HEK293T (cell line): ENCODE measurements at regions not wholly inside any gene's neighbourhood (a gene's known extent, or its start where the extent isn't known, plus 50 kb on each side); places are given as distances from the start of the nearest gene placed in this dataset.

Source experiments
- CTCF ChIA-PET: fragments of 350-600 bp; formaldehyde crosslinking; extraction: SDS; loops from one replicate; lab custom pipeline; 2021; ENCODE audit warnings: antibody characterized with exemption, inconsistent platforms; lab: Yijun Ruan, JAX
- POLR2A ChIA-PET: fragments of 350-600 bp; formaldehyde crosslinking; extraction: SDS; loops from one replicate; lab custom pipeline; 2020; ENCODE audit warnings: antibody characterized with exemption, inconsistent platforms; lab: Yijun Ruan, JAX
- DNase-seq: peaks from one replicate; pipeline ENCODE4 v3.0.0; 2012; ENCODE audit warnings: mixed read lengths; ENCODE audit errors: extremely low spot score
- ARNT ChIP-seq: fragments of 450-650 bp; IDR thresholded peaks from 2 replicates; pipeline ENCODE4 v1.6.1; 2017; ENCODE audit warnings: mild to moderate bottlenecking
- BHLHE40 ChIP-seq: fragments of 450-650 bp; IDR thresholded peaks from 2 replicates; pipeline ENCODE4 v1.6.1; 2016; ENCODE audit warnings: mild to moderate bottlenecking, moderate library complexity, borderline replicate concordance
- CTBP1 ChIP-seq: fragments of 450-650 bp; IDR thresholded peaks from 2 replicates; pipeline ENCODE4 v1.6.1; 2016; ENCODE audit warnings: borderline replicate concordance
- ELF4 ChIP-seq: fragments of 450-650 bp; IDR thresholded peaks from 2 replicates; pipeline ENCODE4 v1.6.1; 2017; ENCODE audit warnings: antibody characterized with exemption
- FOXA1 ChIP-seq: fragments of 450-650 bp; IDR thresholded peaks from 2 replicates; pipeline ENCODE4 v1.6.1; 2016; ENCODE audit warnings: mild to moderate bottlenecking
- FOXK2 ChIP-seq: fragments of 450-650 bp; IDR thresholded peaks from 2 replicates; pipeline ENCODE4 v1.6.1; 2016; ENCODE audit warnings: mild to moderate bottlenecking
- FOXM1 ChIP-seq: fragments of 450-650 bp; IDR thresholded peaks from 2 replicates; pipeline ENCODE4 v1.6.1; 2017; ENCODE audit warnings: mild to moderate bottlenecking, borderline replicate concordance
- HDGF ChIP-seq: fragments of 450-650 bp; IDR thresholded peaks from 2 replicates; pipeline ENCODE4 v1.6.1; 2017; ENCODE audit warnings: antibody characterized with exemption, borderline replicate concordance
- L3MBTL2 ChIP-seq: fragments of 450-650 bp; conservative IDR thresholded peaks from 2 replicates; pipeline ENCODE4 v1.6.1; 2016; ENCODE audit warnings: mild to moderate bottlenecking
- LEF1 ChIP-seq: fragments of 450-650 bp; IDR thresholded peaks from 2 replicates; pipeline ENCODE4 v1.6.1; 2017; ENCODE audit warnings: mild to moderate bottlenecking, borderline replicate concordance
- NFRKB ChIP-seq: fragments of 450-650 bp; IDR thresholded peaks from 2 replicates; pipeline ENCODE4 v1.6.1; 2016; ENCODE audit warnings: mild to moderate bottlenecking, moderate library complexity
- PKNOX1 ChIP-seq: fragments of 450-650 bp; IDR thresholded peaks from 2 replicates; pipeline ENCODE4 v1.6.1; 2016
- SP1 ChIP-seq: fragments of 450-650 bp; IDR thresholded peaks from 2 replicates; pipeline ENCODE4 v1.6.1; 2017
- SUZ12 ChIP-seq: fragments of 450-650 bp; IDR thresholded peaks from 2 replicates; pipeline ENCODE4 v1.6.1; 2016; ENCODE audit warnings: mild to moderate bottlenecking
- TARDBP ChIP-seq: fragments of 450-650 bp; IDR thresholded peaks from 2 replicates; pipeline ENCODE4 v1.6.1; 2016
- ZNF384 ChIP-seq: fragments of 450-650 bp; IDR thresholded peaks from 2 replicates; pipeline ENCODE4 v1.6.1; 2016

- ChIA-PET POLR2A (no interaction called here), CTCF (no interaction called here)
- TF ChIP-seq SUZ12 (no peak), PKNOX1 (no peak), SP1 (no peak), NFRKB (no peak), ARNT (no peak), FOXM1 (no peak)
- DNase-seq = no peak
Observed at GRCh38 chr3:124611520-124611919, 118.7 kb upstream of the UMPS start.

- CTCF ChIA-PET = interaction anchor here (0.7 kb wide), 1 partner anchor 65 kb away, joined by 4 read pairs; no protein-coding TSS in a partner anchor
- no peak for DNase-seq
Observed at GRCh38 chr3:124615896-124616543, 114.2 kb upstream of the UMPS start.

DNA sequence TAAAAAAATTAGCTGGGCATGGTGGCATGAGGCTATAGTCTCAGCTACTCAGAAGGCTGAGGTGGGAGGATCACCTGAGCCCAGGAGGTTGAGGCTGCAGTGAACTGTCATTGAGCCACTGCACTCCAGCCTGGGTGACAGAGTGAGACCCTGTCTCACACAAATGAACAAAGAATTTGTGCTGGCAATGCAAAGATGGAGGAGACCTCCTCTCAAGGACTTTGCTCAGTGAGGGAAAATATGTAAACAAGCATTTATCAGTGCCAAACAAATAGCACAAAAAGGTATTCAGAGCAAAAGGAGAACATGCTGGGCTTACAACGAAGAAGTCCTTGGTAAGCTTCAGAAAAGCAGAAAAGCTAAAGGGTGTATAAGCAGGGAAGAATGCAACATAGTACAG, 113.1 kb upstream of the UMPS start:
- ChIA-PET POLR2A (no interaction called here), CTCF (interaction anchor here (0.6 kb wide), 1 partner anchor 169 kb away, joined by 3 read pairs; no protein-coding TSS in a partner anchor)
- TF ChIP-seq FOXK2 (no peak), PKNOX1 (no peak), TARDBP (no peak), HDGF (no peak)
- DNase-seq = no peak

More at GRCh38 chr3:124615896-124616543, 114.2 kb upstream of the UMPS start:
- POLR2A ChIA-PET = no interaction called here
- no peak for TF ChIP-seq LEF1
- no peak for TF ChIP-seq TARDBP

DNA sequence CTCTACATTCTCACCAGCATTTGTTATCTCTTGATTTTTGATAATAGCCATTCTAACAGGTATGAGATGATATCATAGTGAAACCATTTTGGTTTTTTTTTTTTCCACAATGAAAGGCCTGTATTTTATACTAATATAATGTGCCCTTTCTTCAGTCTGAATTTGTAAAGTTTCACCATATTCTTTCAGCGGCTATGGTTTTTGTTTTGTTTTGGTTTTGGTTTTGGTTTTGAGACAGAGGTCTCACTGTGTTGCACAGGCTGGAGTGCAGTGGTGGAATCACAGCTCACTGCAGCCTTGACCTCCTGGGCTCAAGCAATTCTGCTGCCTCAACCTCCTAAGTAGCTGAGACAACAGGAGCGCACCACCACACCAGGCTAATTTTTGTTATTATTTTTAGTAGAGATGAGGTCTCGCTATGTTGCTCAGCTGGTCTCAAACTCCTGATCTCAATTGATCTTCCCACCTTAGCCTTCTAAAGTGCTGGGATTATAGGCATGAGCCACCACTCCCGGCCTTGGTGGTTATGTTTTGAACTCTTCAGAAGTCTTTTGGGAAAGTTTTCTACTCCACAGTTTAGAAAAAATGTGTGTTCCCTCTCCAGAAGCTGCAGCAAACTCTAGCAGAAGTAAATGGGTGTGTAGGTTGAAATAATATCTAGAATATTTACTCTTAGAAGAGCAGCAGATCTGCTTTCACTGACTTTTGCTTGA, 110.2 kb upstream of the UMPS start:
- CTCF ChIA-PET = no interaction called here
- no peak for DNase-seq
- POLR2A ChIA-PET = no interaction called here

GRCh38 chr3:124620600-124621063, 109.6 kb upstream of the UMPS start:
- TF ChIP-seq NFRKB (no peak), HDGF (no peak), FOXA1 (no peak)
- DNase-seq = no peak
- ChIA-PET CTCF (no interaction called here), POLR2A (no interaction called here)

More for the DNA sequence above, 110.2 kb upstream of the UMPS start:
- TF ChIP-seq HDGF (no peak), ARNT (no peak), CTBP1 (no peak), ELF4 (no peak), BHLHE40 (no peak), FOXK2 (no peak), FOXM1 (no peak), SP1 (no peak), ZNF384 (no peak), SUZ12 (no peak), L3MBTL2 (no peak), FOXA1 (no peak), PKNOX1 (no peak), LEF1 (no peak), NFRKB (no peak)

DNA sequence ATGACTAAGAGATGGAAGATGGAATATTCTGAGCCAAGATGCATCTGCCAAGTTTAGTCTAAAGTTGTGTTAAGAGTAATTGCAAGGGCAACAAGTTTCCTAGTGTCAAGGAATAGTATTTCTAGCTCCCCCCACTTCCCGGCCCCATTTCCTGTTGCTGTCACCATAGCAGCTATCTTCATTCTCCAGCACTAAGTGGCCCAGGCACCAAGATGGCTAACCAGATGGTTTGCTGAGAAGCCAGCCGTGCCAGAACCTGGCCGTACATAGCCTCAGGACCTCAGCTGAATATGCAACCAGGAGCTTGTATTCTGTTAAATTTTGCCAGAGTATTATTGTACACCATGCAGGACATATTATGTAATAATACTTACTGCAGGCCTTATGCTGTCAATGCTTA, 108.8 kb upstream of the UMPS start:
- ChIA-PET CTCF (no interaction called here), POLR2A (no interaction called here)
- TF ChIP-seq BHLHE40 (no peak), NFRKB (no peak), HDGF (no peak), SP1 (no peak), FOXK2 (no peak), SUZ12 (no peak), FOXA1 (no peak), FOXM1 (no peak), CTBP1 (no peak), ARNT (no peak), TARDBP (no peak), L3MBTL2 (no peak)

DNA sequence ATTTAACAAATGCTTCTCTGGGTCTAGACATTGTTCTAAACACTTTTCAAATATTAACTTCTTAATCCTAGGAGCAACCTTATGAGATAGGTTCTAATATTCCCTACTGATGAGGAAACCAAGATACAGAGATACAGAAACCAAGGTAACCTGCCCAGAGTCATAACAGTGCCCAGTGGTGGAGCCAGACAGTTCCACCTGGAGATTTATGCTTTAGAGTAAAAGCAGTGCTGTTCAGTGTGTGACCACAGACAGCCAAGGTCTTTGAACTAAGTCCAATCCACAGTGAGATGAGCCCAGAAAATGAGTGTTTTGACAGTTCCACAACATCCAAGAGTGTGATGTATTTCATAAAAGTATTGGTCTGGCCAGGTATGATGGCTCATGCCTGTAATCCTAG, 105.2 kb upstream of the UMPS start:
- CTCF ChIA-PET = no interaction called here
- no peak for DNase-seq
- TF ChIP-seq FOXM1 = no peak
- TF ChIP-seq ZNF384 = no peak
- TF ChIP-seq BHLHE40 = no peak
- no peak for TF ChIP-seq NFRKB
- no peak for TF ChIP-seq SP1
- no peak for TF ChIP-seq HDGF
- TF ChIP-seq ELF4 = no peak
- no peak for TF ChIP-seq L3MBTL2
- TF ChIP-seq LEF1 = no peak
- TF ChIP-seq PKNOX1 = no peak
- TF ChIP-seq ARNT = no peak
- no peak for TF ChIP-seq SUZ12
- no peak for TF ChIP-seq FOXA1
- no peak for TF ChIP-seq FOXK2
- TF ChIP-seq TARDBP = no peak
- POLR2A ChIA-PET = no interaction called here

More for the DNA sequence above, 108.8 kb upstream of the UMPS start:
- DNase-seq = no peak
